ENCODE measurements at regions not wholly inside any gene's neighbourhood (a gene's known extent, or its start where the extent isn't known, plus 50 kb on each side); places are given as distances from the start of the nearest gene placed in this dataset.

GRCh38 chr2:65615602-65616001, 183.2 kb upstream of the SPRED2 start:
- no peak for TF ChIP-seq CTCF (IDR thresholded peaks at IDR 0.05)
- no peak for TF ChIP-seq POLR2A (IDR thresholded peaks at IDR 0.05)

Data from Peyer's patch (tissue), 4 donors.